NCI-H2171 treated with DMSO at 0.1 percent for 48 hours (cell line): ENCODE measurements at regions not wholly inside any gene's neighbourhood (a gene's known extent, or its start where the extent isn't known, plus 50 kb on each side); places are given as distances from the start of the nearest gene placed in this dataset.

Experiments used
- DNase-seq: peaks from one replicate; lab custom pipeline; 2025; lab: John Stamatoyannopoulos, UW

DNA sequence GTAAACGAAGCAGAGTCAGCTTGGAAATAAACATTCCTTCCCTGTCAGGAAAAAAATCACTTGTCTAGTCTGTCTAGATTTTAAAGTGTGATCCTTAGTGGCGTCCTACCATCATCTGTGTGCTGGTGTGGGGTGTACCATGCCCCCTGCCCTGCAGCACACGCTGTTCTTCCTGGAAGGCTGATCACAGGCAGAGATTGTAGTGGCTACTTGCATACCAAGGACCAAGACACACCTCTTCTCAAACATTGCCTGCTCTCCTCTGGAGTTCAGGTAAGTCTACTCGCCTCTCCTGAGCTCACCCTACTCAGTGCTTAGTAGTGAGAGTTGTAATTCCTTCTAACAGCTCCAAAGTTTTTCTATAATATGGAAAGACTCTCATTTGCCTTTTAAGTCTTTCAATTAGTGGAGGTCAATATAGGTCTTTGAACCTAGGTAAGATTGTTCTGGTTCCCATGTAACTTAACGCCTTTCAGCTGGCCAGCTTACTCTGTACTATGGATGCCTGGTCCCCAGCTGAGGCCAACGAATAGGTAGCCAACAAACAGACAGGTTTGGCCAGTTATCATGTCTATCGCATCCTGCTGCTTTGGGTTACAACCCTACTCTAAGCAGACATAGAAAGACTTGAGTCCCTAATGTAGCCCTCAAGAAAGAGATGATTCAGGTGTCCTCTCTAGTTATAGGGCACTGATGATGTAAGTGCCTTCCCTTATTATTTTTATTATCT, 55.4 kb downstream of the XCL1 start:
- no peak for DNase-seq

DNA sequence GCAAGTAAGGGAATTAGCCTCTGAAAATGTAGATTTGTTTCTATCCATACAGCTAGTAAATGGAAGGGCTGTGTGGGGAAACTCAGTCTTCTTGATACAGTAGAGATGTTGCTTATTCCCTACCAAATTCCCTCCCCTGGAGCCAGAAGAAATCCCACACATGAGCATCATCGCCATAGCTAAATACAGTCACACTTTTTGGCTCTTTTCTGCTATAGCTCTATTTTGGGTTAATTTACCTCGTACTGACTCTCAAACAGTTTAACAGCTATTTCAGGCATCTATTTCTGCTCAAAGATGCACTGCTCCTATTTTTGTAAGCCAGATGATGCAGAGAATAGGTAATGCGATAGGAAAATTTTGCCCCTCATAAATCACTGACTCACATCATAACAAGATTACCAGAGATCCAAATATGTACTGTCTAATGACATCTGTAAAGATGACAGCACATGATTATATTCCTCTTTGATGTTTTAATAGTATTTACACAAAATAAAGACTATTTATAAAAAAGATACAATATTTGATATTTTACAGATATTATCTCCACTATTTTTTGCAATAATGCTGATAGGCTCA, 58.6 kb downstream of the XCL1 start:
- DNase-seq: no peak

DNA sequence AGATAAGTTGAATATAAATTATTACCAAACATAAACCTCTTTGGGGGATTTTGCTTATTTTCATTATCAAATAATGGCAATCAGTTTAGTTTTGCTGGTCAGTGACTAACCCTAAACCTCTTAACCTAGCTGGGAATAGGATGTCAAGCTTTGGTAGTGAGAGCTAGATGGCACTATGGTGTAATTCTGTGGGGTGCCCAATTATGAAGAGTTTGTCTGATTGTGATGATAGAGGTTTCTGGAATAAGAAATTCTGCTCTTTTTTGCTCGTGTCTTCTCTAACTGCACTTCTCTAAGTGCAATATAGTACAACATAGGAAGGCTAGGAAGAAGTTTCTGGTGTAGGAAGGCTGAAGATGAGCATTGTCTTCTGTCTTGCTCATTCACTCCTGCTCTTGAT, 59.8 kb downstream of the XCL1 start:
- no peak for DNase-seq

DNA sequence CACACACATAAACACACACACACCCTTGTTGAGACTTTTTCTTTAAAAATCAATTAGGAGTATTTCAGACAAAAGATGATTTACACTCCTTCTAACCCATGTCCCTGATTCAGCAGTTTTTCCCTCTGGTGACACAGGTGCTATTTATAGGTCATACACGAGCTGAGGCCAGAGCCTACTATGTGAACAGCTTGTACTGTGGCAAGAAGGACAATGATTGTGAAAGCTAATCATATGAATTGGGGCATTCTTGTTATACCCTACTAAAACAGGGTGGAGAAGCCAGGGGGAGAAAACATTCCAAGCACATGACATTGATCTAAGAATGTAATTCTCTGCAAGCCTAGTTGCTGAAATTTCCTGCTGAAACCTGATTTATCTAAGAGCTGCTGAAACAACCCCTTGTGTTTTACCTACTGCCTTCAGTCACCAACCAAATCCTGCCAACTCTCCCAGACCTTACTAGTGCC, 60.3 kb downstream of the XCL1 start:
- no peak for DNase-seq

DNA sequence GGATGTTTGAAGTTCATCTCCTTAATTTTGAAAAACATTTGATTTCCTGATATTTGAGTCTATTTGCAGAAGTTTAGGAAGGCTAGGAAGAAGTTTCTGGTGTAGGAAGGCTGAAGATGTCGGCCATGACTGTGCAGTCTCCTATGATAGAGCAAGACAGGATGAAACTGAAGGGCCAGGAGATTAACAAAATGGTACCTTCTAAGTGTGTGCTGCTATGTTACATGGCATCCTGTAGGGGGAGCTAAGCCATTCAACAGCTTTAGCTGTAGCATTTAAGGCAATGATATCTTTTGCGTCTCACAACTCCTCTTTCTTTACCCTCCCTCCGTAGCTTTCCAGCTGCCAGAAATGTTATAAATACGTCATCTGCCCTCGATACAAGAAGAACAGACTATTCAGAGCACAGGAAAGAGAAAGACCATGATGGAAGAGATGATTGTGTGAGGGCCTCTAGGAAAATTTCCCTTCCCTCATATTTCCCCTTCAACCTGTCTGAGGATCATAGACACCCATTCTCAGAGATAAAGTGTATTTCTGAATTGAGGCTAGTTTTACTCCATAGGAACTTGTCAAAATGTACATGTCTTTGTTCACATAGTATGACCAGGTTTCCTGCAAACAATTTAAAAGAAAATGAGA, 61.1 kb downstream of the XCL1 start:
- DNase-seq: peak; percentile 38

DNA sequence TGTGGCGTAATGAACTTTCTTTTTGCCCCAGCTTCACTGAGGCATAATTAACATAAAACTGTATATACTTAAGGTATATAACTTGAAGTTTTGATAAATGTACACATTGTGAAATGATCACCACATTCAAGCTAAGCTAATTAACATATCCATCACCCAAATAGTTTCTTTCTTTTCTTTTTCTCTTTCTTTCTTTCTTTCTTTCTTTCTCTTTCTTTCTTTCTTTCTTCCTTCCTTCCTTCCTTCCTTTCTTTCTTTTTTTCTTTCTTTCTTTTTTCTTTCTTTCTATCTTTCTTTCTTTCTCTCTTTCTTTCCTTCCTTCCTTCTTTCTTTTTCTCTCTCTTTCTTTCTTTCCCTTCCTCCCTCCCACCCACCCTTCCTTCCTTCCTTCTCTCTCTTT, 62.5 kb downstream of the XCL1 start:
- DNase-seq: no peak

DNA sequence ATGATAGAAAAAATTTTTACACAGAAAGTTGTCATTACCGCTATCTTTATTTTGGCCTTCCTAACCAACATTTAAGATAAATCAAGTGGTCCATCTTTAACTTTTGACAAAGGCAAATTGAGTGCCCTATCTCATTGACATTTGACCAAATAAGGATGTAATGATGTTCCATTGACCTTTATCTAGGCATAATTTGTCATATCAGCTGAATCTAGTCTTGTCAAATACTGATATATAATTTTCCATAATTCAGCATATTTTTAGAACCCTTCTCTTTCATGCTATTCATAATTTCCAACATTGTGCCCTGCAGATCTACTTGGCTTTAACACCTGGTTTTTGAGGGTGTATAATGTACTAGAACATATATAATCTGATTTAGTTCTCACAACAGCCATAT, 63.8 kb downstream of the XCL1 start:
- DNase-seq: no peak

DNA sequence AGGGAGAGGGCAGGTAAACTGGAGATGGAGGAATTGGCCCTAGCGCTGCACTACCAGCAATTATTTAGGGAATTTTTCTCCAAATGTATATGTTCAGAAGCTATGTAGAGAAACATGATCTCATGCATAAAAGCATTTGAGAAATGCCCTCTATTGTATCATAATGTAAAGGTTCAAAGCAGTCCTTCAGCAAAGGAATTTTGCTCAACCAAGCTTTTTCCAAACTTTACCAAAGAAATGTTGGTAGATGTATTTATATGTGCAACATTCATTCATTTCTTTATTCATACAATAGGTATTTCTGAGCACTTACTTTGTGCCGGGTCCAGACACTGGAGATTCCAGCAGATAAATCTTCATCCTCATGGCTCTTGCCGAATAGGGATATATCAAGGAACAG, 64.4 kb downstream of the XCL1 start:
- DNase-seq: no peak

DNA sequence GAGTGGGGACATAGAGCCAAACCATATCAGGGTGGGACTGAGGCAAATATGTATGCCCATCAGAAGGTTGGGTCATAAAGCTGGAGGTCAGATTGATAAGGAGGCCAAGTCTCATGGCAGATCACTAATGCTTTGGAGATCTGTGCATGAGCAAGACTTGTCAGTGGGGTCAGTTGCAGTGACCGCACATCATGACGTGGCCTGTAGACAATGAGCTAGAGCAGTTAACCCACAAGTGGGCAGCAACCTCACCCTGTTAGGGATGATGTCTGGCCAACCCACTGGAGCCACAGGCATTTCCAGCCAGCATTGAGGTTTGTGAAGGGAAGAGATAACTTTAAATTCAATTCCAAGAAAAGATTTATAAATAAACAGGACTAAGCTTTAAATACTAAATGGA, 66.7 kb downstream of the XCL1 start:
- DNase-seq: no peak
